ENCODE measurements at regions not wholly inside any gene's neighbourhood (a gene's known extent, or its start where the extent isn't known, plus 50 kb on each side); places are given as distances from the start of the nearest gene placed in this dataset.

GRCh38 chr12:90327793-90328743 lies 619.4 kb upstream of the ATP2B1 start:
- TF ChIP-seq CTCF (IDR thresholded peaks at IDR 0.05) (no peak), POLR2A (IDR thresholded peaks at IDR 0.05) (no peak), POLR2AphosphoS5 (IDR thresholded peaks at IDR 0.05; ENCODE audit: insufficient read depth in 1 of 2, low read depth in 1 of 2) (no peak)

Measured in vagina (tissue), 2 donors.